Hepatic stellate cell (primary cell): ENCODE measurements at regions not wholly inside any gene's neighbourhood (a gene's known extent, or its start where the extent isn't known, plus 50 kb on each side); places are given as distances from the start of the nearest gene placed in this dataset.

Source experiments
- DNase-seq: peaks from one replicate; pipeline ENCODE4 v3.0.0; 2011; ENCODE audit warnings: low spot score

DNA sequence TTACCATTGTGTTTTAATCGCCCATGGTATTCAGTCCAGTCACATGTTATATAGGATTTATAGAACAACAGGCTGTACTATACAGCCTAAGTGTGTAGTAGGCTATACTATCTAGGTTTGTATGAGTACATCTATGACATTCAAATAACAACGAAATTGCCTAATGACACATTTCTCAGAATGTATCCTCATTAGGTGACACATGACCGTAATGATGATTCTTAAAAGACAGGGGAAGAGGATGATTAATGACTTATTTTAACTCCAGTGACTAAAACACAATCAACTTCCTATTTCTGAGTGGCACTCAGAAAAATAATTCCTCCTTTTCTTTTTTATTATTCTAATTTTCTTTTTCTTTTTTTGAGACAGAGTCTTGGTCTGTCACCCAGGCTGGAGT, 63.0 kb upstream of the ACSL3 start:
- DNase-seq: no peak

GRCh38 chr2:222798528-222798927, 62.3 kb upstream of the ACSL3 start:
- DNase-seq: no peak

DNA sequence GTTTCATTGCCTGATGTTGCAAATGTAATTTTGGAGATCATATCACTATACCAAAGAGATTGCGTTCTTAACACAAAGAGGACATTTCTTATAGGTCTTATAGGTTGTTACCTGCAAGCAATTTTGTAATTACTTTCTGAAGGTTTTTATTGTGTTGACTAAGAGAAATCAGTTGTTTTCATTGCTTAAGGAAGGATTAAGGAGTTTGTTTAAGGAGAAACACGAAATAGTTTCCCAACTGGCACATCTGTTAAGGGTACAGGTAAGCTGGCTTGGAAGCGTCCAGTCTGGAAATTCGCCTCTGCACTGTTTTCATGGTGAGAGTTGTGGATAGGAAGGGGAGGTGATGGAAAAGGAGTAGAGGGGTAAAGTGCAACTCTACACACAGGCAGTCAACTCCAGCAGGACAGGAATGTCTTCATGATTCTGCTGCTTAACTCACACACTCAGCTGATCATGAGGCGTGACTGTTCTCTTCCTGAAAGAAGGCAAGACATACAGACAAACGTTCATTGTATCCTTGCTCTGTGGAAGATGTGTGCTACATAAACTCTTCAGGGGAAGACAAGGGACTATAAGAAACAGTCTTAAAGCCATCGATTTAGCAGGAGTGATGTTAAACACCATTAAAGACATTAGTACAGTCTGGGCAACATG, 61.4 kb upstream of the ACSL3 start:
- DNase-seq: no peak

DNA sequence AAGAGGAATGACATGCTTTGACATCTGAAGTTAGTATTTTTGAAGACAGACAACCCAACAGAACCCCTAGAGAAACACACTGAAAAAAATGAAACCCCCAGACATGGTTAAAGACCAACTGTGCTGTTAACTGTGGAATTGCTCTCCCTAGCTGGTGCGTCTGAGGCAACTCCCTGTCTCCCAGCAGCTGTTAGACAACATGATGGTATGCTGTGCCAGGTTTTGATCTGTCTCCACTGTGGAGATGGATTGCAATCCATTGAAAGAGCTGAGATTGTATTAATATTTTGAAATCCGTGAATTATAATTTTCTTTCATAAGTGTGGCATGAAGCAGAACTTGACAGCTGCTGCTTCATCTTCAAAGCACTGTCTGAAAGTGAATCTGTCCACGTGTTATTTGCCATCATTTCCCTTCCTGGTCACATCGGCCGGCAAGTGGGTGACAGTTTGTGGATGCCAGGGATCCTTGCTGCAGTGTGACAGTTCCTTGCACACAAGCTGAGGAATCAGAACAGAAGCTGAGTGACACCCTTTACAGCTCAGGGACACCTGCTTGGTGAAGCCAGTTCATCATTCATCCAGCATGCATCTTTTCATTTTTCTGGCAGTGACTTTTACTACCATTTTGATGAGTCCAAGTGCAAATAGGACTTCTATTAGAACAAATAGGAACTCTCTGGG, 58.2 kb upstream of the ACSL3 start:
- DNase-seq: no peak

GRCh38 chr2:222804351-222804750, 56.5 kb upstream of the ACSL3 start:
- DNase-seq: no peak

- DNase-seq: no peak
Observed at GRCh38 chr2:222805591-222806304, 55.1 kb upstream of the ACSL3 start.

GRCh38 chr2:222806526-222807137, 54.2 kb upstream of the ACSL3 start:
- no peak for DNase-seq

DNA sequence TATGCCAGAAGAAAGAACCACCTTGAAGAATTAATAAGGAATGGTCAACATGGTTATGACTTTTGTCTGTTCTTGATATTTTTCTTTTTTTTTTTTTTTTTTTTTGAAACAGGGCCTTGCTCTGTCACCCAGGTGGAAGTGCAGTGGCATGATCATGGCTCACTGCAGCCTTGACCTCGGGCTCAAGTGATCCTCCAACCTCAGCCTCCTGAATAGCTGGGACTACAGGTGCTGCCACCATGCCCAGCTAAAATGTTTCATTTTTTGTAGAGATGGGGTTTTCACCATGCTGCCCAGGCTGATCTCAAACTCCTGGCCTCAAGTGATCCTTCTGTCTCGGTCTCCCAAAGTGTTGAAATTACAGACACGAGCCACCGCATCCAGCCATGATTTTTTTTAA, 53.4 kb upstream of the ACSL3 start:
- no peak for DNase-seq

- no peak for DNase-seq
Observed at GRCh38 chr2:222809582-222809981, 51.3 kb upstream of the ACSL3 start.

DNA sequence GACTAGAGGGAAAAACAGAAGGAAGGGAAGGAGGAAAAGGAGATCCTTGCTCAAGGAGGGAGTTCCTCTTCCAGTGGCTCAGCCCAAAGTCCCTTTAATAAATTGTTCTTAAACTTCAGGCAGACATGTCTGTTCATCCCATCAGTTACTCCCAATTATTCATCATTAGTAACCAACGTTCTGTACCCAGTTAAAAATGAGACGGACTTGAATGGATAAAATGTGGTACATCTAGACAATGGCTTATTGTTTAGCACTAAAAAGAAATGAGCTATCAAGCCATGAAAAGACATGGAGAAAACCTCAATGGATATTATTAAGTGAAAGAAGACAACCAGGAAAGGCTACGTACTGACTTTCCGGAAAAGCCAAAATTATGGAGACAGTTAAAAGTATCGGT, 50.8 kb upstream of the ACSL3 start:
- no peak for DNase-seq
